Activated naive CD4-positive, alpha-beta T cell treated with anti-CD3 and anti-CD28 coated beads, Interleukin-2, amount 50 U/mL, for 16 hours (primary cell): ENCODE measurements at regions not wholly inside any gene's neighbourhood (a gene's known extent, or its start where the extent isn't known, plus 50 kb on each side); places are given as distances from the start of the nearest gene placed in this dataset.
"Not testable (repeated sequence)": the region's sequence is repeated elsewhere in the genome, so short reads cannot be mapped to it uniquely, and the experiment has no call there.

Experiments used
- DNase-seq: peaks from one replicate; pipeline ENCODE4 v3.0.0-alpha.2; 2020

- DNase-seq, result no peak
Measured at GRCh38 chr12:46990211-46990610, 89.2 kb upstream of the PCED1B start.

- DNase-seq, result not testable (repeated sequence)
Measured at GRCh38 chr12:46992051-46992450, 87.4 kb upstream of the PCED1B start.

GRCh38 chr12:46998811-46999368, 80.5 kb upstream of the PCED1B start:
- DNase-seq, result no peak

- no peak for DNase-seq
Measured at GRCh38 chr12:47004634-47005033, 74.8 kb upstream of the PCED1B start.

- DNase-seq, result no peak
Measured at GRCh38 chr12:47007048-47007447, 72.4 kb upstream of the PCED1B start.

GRCh38 chr12:47012552-47012951, 66.9 kb upstream of the PCED1B start:
- no peak for DNase-seq

- DNase-seq, result no peak
Measured at GRCh38 chr12:47014474-47014873, 64.9 kb upstream of the PCED1B start.

- DNase-seq, result no peak
Measured at GRCh38 chr12:47015381-47015780, 64.0 kb upstream of the PCED1B start.

GRCh38 chr12:47017041-47017713, 62.2 kb upstream of the PCED1B start:
- no peak for DNase-seq

- no peak for DNase-seq
Measured at GRCh38 chr12:47017901-47018475, 61.4 kb upstream of the PCED1B start.

- no peak for DNase-seq
Measured at GRCh38 chr12:47020211-47020821, 59.1 kb upstream of the PCED1B start.

GRCh38 chr12:47021298-47021697, 58.1 kb upstream of the PCED1B start:
- DNase-seq, result no peak

- no peak for DNase-seq
Measured at GRCh38 chr12:47022296-47022695, 57.1 kb upstream of the PCED1B start.

- DNase-seq, result no peak
Measured at GRCh38 chr12:47023311-47023710, 56.1 kb upstream of the PCED1B start.

GRCh38 chr12:47023953-47024352, 55.5 kb upstream of the PCED1B start:
- DNase-seq, result no peak

- DNase-seq, result no peak
Measured at GRCh38 chr12:47024463-47024862, 55.0 kb upstream of the PCED1B start.

- no peak for DNase-seq
Measured at GRCh38 chr12:47025349-47025748, 54.1 kb upstream of the PCED1B start.

- DNase-seq, result no peak
Measured at GRCh38 chr12:47025798-47026197, 53.6 kb upstream of the PCED1B start.

- DNase-seq, result no peak
Measured at GRCh38 chr12:47026291-47026690, 53.1 kb upstream of the PCED1B start.
